GM21723 (cell line): ENCODE measurements at regions not wholly inside any gene's neighbourhood (a gene's known extent, or its start where the extent isn't known, plus 50 kb on each side); places are given as distances from the start of the nearest gene placed in this dataset.
"Not testable (repeated sequence)": the region's sequence is repeated elsewhere in the genome, so short reads cannot be mapped to it uniquely, and the experiment has no call there.

ENCODE experiments used
- ATAC-seq: cut with Tn5 transposase; IDR thresholded peaks from one replicate; pipeline ENCODE4 v1.9.1; 2021; ENCODE audit warnings: mild to moderate bottlenecking, moderate library complexity; ENCODE audit not compliant: unreplicated experiment

DNA sequence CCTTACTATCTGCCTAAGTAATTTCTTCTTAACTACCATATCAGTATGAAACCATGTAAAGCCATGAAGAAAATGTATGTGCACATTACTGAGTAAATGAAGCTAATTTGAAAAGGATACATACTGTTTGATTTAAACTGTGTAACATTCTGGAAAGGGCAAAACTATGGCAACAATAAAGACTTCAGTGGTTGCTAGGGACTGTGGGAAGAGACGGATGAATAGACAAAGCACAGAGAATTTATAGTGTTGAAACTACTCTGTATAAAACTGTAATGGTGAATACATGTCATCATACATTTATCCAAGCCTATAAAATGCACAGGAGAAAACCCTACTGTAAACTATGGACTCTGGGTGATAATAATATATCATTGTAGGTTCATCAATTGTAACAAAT is 1103.7 kb upstream of the EPHA6 start:
- ATAC-seq, result no peak

GRCh38 chr3:95711789-95712188 is 1102.6 kb upstream of the EPHA6 start:
- no peak for ATAC-seq

DNA sequence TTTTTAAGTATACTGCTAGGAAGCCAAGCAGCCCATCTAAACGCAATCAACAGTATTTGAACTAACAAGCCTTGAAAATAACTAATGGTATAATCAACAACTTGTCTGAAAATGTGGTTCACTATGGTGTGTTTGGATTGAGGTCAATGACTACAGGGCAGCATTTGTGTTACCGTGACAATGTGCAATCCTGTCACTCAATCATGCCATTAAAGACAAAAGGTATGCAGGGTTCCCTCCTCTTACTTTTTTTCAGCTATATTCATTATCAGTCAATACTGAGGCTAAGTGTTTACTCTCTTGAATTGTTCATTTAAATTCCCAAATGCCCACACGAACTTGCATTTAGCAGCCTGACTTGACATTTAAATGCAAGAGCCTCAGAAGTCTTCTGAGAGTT is 1099.3 kb upstream of the EPHA6 start:
- no peak for ATAC-seq

GRCh38 chr3:95717048-95717447 is 1097.3 kb upstream of the EPHA6 start:
- no peak for ATAC-seq

DNA sequence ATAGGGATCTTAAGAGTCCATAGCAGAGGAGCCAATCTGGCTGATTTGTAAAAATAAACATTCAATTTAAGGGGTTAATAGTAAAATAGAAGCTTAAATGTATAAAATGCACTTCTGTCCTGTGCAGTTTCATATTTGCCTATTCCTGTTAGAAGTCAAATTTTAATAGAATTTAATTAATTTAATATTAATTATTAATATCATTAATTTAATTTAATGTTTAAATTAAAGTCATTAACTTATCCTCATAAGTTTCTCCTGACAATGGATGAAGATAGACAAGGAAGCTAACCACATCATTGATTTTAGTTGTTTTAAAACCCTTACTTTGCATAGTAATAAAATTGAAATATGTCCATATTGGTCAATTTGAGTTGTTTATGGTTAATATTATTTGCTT is 1096.2 kb upstream of the EPHA6 start:
- ATAC-seq, result no peak

- no peak for ATAC-seq
Measured at GRCh38 chr3:95719481-95719880, 1094.9 kb upstream of the EPHA6 start.

GRCh38 chr3:95721938-95722337 is 1092.5 kb upstream of the EPHA6 start:
- no peak for ATAC-seq

- ATAC-seq, result no peak
Measured at GRCh38 chr3:95725770-95726169, 1088.6 kb upstream of the EPHA6 start.

DNA sequence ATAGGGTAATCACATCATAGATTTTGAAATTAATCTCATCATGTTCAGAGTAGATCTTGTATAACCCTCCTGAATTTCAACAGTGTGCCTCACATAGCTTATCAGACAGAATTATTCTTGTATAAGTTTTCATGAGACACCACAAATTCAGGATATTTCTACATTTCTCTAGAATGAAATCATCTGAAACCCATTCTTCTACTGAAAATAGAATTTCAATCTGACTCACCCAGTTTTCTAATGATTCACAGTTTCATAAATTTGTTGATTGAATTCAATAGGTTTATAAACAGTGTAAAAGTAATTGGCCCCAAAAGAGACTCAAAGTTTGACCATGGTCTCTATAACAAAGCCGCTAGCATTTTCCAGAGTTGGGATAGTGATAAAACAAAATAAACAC is 1082.6 kb upstream of the EPHA6 start:
- no peak for ATAC-seq

DNA sequence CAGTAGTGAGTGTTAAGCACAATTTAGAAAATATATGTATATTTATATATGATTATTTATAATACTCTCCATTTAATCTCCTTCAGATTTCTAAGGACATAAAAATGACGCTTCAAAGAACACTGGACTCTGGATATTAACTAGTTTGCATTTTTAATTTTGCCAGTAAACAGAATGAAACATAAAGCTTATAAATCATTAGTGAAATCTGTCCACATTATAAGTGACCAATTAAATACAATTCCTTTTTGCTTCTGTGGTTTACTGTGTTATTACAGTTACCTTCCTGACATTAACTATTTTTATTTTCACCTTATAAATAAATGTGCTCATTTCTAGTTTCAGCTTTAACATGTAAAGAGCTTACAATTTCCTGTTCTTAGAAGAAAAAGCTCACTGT is 1081.1 kb upstream of the EPHA6 start:
- ATAC-seq, result no peak

- ATAC-seq, result no peak
Measured at GRCh38 chr3:95738045-95738444, 1076.3 kb upstream of the EPHA6 start.

DNA sequence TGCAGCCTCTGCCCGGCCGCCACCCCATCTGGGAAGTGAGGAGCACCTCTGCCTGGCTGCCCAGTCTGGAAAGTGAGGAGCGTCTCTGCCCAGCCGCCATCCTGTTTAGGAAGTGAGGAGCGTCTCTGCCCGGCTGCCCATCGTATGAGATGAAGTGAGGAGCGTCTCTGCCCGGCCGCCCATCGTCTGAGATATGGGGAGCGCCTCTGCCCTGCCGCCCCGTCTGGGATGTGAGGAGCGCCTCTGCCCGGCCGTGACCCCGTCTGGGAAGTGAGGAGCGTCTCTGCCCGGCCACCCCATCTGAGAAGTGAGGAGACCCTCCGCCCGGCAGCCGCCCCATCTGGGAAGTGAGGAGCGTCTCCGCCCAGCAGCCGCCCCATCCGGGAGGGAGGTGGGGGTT is 1069.5 kb upstream of the EPHA6 start:
- not testable (repeated sequence) for ATAC-seq

GRCh38 chr3:95750097-95750496 is 1064.3 kb upstream of the EPHA6 start:
- no peak for ATAC-seq

DNA sequence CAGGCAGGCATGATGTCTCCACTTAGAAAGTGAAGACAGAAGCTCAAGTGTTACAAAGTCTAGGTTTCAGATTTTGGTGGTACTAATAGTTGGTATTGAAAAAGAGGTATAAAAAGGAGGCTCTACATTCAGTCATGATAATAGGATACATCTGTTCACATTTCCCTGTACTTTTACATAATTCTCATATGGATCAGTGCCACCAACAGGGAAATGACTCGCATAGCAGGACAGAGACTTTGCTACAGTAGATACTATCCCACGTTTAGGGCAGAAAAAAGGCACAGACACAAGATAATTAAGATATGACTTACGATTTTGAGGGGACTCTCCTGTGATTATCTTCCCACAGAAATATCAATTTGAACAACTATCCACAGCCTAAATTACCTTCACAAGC is 1062.9 kb upstream of the EPHA6 start:
- ATAC-seq, result no peak

- no peak for ATAC-seq
Measured at GRCh38 chr3:95752199-95752598, 1062.2 kb upstream of the EPHA6 start.

DNA sequence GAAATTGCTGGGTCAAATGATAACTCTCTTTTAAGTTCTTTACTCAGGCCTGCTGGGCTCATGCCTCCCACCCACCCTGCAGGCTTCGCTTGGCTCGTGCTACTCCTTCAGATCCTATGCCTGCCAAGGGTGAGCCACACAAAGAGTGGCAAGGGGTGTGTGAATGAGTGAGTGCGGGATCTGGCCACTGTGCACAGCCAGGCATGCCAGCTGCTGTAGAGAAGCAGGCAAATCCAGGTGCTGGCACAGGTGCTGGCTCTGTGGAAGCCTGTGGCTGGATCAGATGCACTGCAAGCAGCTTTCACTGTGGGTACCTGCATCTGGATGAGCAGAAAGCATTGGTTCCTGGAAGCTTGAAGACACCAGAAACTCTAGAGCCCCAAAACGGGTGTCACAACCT is 1055.7 kb upstream of the EPHA6 start:
- ATAC-seq, result no peak

- ATAC-seq, result no peak
Measured at GRCh38 chr3:95759614-95760301, 1054.6 kb upstream of the EPHA6 start.

DNA sequence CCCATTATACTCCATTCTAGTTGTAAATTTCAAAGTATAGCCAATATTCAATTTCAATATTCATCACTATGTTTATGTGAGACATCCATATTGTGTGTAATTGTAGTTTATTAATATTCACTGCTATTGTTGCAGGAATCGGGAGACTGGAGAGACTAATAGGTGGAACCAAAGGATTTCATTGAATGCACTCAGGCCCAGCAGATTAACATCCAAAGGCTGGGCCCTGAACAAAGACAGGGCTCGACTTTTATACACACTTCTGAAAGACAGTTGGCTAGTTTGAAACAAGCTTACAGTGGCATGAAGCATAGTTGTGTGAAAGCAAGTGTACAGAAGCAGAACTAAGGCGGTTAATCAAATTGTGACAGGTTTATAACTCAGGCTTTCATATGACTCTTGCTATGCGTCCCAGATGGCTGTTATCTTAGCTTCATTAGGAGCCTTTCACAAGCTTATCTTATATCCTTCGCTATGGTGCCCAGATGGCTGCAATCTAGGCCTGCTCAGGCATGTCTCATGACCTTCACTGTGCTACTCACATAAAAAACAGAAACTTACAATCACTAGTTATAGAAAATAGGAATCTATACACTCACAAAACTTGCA is 1038.8 kb upstream of the EPHA6 start:
- ATAC-seq, result no peak

DNA sequence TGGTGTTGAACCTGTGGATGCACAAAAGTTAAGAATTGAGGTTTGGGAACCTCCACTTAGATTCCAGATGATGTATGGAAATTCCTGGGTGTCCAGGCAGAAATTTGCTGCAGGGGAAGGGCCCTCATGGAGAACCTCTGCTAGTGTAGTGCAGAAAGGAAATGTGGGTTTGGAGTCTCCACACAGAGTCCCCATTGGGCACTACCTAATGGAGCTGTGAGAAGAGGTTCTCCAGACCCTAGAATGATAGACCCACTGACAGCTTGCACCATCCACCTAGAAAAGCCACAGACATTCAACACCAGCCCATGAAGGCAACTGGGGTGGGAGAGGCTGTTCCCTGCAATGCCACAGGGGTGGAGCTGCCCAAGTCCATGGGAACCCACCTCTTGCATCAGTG is 1032.8 kb upstream of the EPHA6 start:
- ATAC-seq, result no peak

DNA sequence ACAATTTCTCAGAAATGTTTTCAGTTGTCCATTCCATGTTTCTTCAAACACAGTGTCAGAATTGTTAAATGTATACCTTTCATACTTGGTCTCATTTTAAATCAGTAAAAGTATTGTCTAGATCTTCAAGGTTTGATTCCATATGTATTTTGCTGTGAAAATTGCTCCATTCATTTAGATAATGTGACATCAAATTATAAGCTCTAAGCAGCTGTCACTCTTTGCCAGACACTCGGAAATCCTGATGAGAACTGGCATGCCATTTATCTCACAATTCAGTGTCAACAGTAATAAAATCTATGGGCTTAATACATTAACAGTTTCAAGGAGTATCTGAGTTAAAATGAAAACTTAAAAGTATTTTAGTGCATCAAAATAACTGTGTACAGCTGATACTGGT is 1025.3 kb upstream of the EPHA6 start:
- no peak for ATAC-seq

- ATAC-seq, result no peak
Measured at GRCh38 chr3:95797081-95797480, 1017.3 kb upstream of the EPHA6 start.

DNA sequence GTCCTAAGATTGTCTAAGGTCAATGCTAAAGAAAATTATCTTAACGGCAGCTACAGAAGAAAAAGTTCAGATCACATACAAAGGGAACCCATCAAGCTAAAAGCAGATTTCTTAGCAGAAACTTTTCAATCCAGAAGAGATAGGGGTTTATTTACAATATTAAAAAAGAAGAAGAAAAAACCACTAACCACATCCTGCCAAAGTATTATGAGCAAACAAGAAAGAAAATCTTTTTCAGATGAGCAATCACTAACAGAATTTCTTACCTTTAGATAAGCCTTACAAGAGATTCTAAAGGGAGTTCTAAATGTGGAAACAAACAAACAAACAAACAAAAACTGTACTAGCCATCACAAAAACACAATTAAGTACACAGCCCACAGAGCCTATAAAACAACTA is 1015.8 kb upstream of the EPHA6 start:
- ATAC-seq, result no peak

GRCh38 chr3:95810462-95810861 is 1003.9 kb upstream of the EPHA6 start:
- ATAC-seq, result no peak
